SK-N-SH treated with all-trans-retinoic acid at 6 μM for 48 hours (cell line): ENCODE measurements at regions not wholly inside any gene's neighbourhood (a gene's known extent, or its start where the extent isn't known, plus 50 kb on each side); places are given as distances from the start of the nearest gene placed in this dataset.

Source experiments
- ARNTL ChIP-seq: fragments of 450-650 bp; formaldehyde crosslinking; IDR thresholded peaks from 2 replicates; pipeline ENCODE4 v1.5.0; 2020; ENCODE audit warnings: low read depth, mild to moderate bottlenecking, moderate library complexity, borderline replicate concordance
- CSDC2 ChIP-seq: fragments of 250-450 bp; sonication (Bioruptor Pico); IDR thresholded peaks from 2 replicates; pipeline ENCODE4 v1.5.0; 2020; ENCODE audit warnings: mild to moderate bottlenecking, moderate library complexity
- GLIS3 ChIP-seq: fragments of 250-450 bp; sonication (Bioruptor Pico); IDR thresholded peaks from 2 replicates; pipeline ENCODE4 v1.5.0; 2020; ENCODE audit warnings: mild to moderate bottlenecking, moderate library complexity
- ISL1 ChIP-seq: fragments of 250-450 bp; sonication (Bioruptor Pico); IDR thresholded peaks from 2 replicates; pipeline ENCODE4 v2.1.2; 2022; ENCODE audit warnings: mild to moderate bottlenecking, moderate library complexity
- RARB ChIP-seq: fragments of 250-450 bp; sonication (Bioruptor Pico); IDR thresholded peaks from 2 replicates; pipeline ENCODE4 v1.8.0; 2021; ENCODE audit warnings: mild to moderate bottlenecking, moderate library complexity
- ZFP3 ChIP-seq: fragments of 250-450 bp; sonication (Bioruptor Pico); IDR thresholded peaks from 2 replicates; pipeline ENCODE4 v1.5.0; 2020; ENCODE audit warnings: mild to moderate bottlenecking, moderate library complexity
- ZFP30 ChIP-seq: fragments of 450-650 bp; formaldehyde crosslinking; IDR thresholded peaks from 2 replicates; pipeline ENCODE4 v1.5.0; 2022; ENCODE audit warnings: mild to moderate bottlenecking, moderate library complexity
- TF ChIP-seq, protein P1 (sequence below): fragments of 250-450 bp; sonication (Bioruptor Pico); IDR thresholded peaks from 2 replicates; pipeline ENCODE4 v1.8.0; 2020; ENCODE audit warnings: mild to moderate bottlenecking, moderate library complexity, borderline replicate concordance
- TF ChIP-seq, protein P2 (sequence below): fragments of 250-450 bp; sonication (Bioruptor Pico); IDR thresholded peaks from 2 replicates; pipeline ENCODE4 v1.5.1; 2020; ENCODE audit warnings: low read depth, mild to moderate bottlenecking, moderate library complexity

DNA sequence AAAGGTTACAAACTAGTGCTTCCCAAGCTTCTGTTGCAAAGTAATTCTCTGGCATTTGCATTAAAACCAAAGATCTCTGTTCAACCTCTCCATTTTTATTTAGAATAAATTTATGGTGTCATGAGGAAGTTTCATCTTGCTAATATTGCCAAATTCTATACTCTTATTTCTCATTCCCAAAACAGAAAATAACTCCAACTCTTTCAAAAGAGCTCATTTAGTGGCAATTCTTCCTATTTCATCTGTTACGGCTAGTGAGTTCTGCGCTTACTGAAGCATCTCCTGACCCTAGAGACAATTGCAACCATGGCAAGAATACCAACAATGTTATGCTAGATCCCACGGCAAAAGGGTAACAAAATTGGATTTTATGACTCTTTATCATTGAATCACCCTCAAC, 97.0 kb downstream of the HINT1 start:
- no peak for TF ChIP-seq RARB (CRISPR knock-in tag)
- TF ChIP-seq, protein P1, sequence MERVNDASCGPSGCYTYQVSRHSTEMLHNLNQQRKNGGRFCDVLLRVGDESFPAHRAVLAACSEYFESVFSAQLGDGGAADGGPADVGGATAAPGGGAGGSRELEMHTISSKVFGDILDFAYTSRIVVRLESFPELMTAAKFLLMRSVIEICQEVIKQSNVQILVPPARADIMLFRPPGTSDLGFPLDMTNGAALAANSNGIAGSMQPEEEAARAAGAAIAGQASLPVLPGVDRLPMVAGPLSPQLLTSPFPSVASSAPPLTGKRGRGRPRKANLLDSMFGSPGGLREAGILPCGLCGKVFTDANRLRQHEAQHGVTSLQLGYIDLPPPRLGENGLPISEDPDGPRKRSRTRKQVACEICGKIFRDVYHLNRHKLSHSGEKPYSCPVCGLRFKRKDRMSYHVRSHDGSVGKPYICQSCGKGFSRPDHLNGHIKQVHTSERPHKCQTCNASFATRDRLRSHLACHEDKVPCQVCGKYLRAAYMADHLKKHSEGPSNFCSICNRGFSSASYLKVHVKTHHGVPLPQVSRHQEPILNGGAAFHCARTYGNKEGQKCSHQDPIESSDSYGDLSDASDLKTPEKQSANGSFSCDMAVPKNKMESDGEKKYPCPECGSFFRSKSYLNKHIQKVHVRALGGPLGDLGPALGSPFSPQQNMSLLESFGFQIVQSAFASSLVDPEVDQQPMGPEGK (CRISPR knock-in tag), result no peak
- TF ChIP-seq, protein P2, sequence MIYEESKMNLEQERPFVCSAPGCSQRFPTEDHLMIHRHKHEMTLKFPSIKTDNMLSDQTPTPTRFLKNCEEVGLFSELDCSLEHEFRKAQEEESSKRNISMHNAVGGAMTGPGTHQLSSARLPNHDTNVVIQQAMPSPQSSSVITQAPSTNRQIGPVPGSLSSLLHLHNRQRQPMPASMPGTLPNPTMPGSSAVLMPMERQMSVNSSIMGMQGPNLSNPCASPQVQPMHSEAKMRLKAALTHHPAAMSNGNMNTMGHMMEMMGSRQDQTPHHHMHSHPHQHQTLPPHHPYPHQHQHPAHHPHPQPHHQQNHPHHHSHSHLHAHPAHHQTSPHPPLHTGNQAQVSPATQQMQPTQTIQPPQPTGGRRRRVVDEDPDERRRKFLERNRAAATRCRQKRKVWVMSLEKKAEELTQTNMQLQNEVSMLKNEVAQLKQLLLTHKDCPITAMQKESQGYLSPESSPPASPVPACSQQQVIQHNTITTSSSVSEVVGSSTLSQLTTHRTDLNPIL, result no peak
- no peak for TF ChIP-seq ZFP3
- TF ChIP-seq CSDC2 (CRISPR knock-in tag), result no peak
- TF ChIP-seq GLIS3 (CRISPR knock-in tag), result no peak
- no peak for TF ChIP-seq ZFP30 (CRISPR knock-in tag)
- TF ChIP-seq ISL1 (CRISPR knock-in tag), result no peak
- no peak for TF ChIP-seq ARNTL (CRISPR knock-in tag)
